Gastroesophageal sphincter (tissue), 4 donors: ENCODE measurements at regions not wholly inside any gene's neighbourhood (a gene's known extent, or its start where the extent isn't known, plus 50 kb on each side); places are given as distances from the start of the nearest gene placed in this dataset.

ENCODE experiments used
- ATAC-seq: fragments of 150-250 bp; one replicate; pipeline ENCODE4 v1.9.1; 2016; ENCODE audit warnings: mild to moderate bottlenecking, moderate library complexity
- H3K27ac ChIP-seq, 4 donors: fragments of 200-600 bp; sonication (generic) in 3 of 4; 1 replicate in 3 of 4; 2 replicates in 1 of 4; pipeline ENCODE4 v1.5.1; 2016 to 2019
- H3K27me3 ChIP-seq: fragments of 200-600 bp; sonication (generic); one replicate; pipeline ENCODE4 v1.5.1; 2019
- H3K36me3 ChIP-seq, 2 donors: fragments of 200-600 bp; sonication (generic); one replicate each; pipeline ENCODE4 v1.5.1; 2019; ENCODE audit warnings: control low read depth in 1 of 2
- H3K4me1 ChIP-seq, 3 donors: fragments of 200-600 bp; sonication (generic); 1 replicate in 2 of 3; 2 replicates in 1 of 3; pipeline ENCODE4 v1.5.1; 2016 to 2019; ENCODE audit warnings: control low read depth in 2 of 3
- H3K4me3 ChIP-seq, 2 donors: fragments of 200-600 bp; sonication (generic); one replicate each; pipeline ENCODE4 v1.5.1; 2019; ENCODE audit warnings: mild to moderate bottlenecking in 1 of 2, moderate library complexity in 1 of 2
- H3K9me3 ChIP-seq, 3 donors: fragments of 200-600 bp; sonication (generic); one replicate each; pipeline ENCODE4 v1.5.1; 2017 to 2019; ENCODE audit warnings: control low read depth in 2 of 3
- EP300 ChIP-seq: sonication (generic); formaldehyde crosslinking; IDR thresholded peaks from one replicate; pipeline ENCODE4 v1.6.1; 2017; ENCODE audit warnings: antibody characterized with exemption, mild to moderate bottlenecking
- POLR2A ChIP-seq, 2 donors: fragments of 450-650 bp; IDR thresholded peaks; one replicate each; pipeline ENCODE4 v1.6.1; 2017; ENCODE audit warnings: antibody characterized with exemption in 2 of 2, mild to moderate bottlenecking in 2 of 2, moderate library complexity in 1 of 2
- POLR2AphosphoS5 ChIP-seq: sonication (generic); formaldehyde crosslinking; IDR thresholded peaks from one replicate; pipeline ENCODE4 v1.6.1; 2017; ENCODE audit warnings: antibody characterized with exemption
- WGBS, 2 donors: methylation state at CpG; one replicate each; pipeline ENCODE4 v1.1.5; 2018; ENCODE audit warnings: low coverage in 1 of 2; 5-methylcytosine and 5-hydroxymethylcytosine counted together
- TF ChIP-seq, protein P1 (sequence below), 4 experiments: fragments of 200-600 bp in 2 of 4; fragments of 450-650 bp in 2 of 4; sonication (generic) in 1 of 4; IDR thresholded peaks; one replicate each; pipeline ENCODE4 v1.5.1; 2017 to 2019; ENCODE audit warnings: antibody characterized with exemption in 4 of 4, mild to moderate bottlenecking in 2 of 4, moderate library complexity in 2 of 4

DNA sequence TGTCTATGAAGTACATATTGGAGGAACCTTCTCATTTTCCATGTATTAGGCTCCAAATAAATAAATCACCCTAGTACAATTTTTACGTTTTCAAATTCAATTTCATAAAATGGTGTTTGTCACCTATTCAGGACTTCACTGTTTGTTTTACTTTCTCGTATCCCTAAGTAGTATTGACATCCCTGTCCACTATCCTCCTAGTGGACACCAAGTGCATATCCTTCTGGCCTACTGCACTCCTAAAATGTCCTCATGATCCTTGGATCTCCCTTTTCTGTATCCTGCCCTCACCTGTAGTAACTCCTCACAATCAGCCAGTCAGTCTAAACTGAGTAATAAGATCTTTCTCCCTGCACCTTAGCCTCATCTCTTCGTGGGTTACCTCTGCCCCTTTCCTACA, 539.9 kb downstream of the DMRTA1 start:
- WGBS, 2 donors = 78 to 89% methylated on average over 3 of the region's 3 CpGs
- Histone ChIP-seq H3K9me3 (no peaks in the 10 kb centered on the region), H3K4me3 (no peak overlapping the region), H3K27me3 (no peaks in the 10 kb centered on the region), H3K27ac (no peak overlapping the region), H3K4me1 (no peaks in the 10 kb centered on the region), H3K36me3 (no peaks in the 10 kb centered on the region)
- no peak for TF ChIP-seq EP300
- TF ChIP-seq, protein P1, sequence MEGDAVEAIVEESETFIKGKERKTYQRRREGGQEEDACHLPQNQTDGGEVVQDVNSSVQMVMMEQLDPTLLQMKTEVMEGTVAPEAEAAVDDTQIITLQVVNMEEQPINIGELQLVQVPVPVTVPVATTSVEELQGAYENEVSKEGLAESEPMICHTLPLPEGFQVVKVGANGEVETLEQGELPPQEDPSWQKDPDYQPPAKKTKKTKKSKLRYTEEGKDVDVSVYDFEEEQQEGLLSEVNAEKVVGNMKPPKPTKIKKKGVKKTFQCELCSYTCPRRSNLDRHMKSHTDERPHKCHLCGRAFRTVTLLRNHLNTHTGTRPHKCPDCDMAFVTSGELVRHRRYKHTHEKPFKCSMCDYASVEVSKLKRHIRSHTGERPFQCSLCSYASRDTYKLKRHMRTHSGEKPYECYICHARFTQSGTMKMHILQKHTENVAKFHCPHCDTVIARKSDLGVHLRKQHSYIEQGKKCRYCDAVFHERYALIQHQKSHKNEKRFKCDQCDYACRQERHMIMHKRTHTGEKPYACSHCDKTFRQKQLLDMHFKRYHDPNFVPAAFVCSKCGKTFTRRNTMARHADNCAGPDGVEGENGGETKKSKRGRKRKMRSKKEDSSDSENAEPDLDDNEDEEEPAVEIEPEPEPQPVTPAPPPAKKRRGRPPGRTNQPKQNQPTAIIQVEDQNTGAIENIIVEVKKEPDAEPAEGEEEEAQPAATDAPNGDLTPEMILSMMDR (IDR thresholded peaks at IDR 0.05) = no peak
- TF ChIP-seq POLR2AphosphoS5 = no peak
- TF ChIP-seq POLR2A (IDR thresholded peaks at IDR 0.05) = no peak
- ATAC-seq = no peak

DNA sequence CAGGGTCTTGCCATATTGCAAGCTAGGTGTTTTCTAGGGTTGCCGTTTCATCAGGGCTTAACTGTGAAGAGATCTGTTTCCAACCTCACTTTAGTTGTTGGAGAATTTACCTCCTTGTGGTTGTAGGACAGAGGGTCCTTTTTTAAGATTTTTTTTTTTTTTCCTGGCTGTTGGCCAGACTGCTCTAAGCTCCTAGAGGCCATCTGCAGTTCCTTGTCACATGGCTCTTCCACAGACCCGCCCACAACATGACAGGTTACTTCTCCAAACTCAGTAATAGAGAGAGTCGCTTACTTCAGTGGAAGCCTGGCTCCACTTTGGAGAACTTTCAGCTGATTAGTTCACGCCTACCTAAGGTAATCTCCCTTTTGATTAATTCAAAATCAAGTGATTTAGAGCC, 543.7 kb downstream of the DMRTA1 start:
- WGBS, 2 donors = 82 to 93% methylated on average over 3 to 4 of the region's 4 CpGs
- no peak for ATAC-seq
- H3K9me3 ChIP-seq = no peaks in the 10 kb centered on the region
- H3K4me3 ChIP-seq = no peak overlapping the region
- TF ChIP-seq POLR2AphosphoS5 (no peak), POLR2A (IDR thresholded peaks at IDR 0.05) (no peak), EP300 (no peak)
- H3K27me3 ChIP-seq = no peaks in the 10 kb centered on the region
- no peaks in the 10 kb centered on the region for H3K36me3 ChIP-seq
- no peak overlapping the region for H3K27ac ChIP-seq
- no peaks in the 10 kb centered on the region for H3K4me1 ChIP-seq

DNA sequence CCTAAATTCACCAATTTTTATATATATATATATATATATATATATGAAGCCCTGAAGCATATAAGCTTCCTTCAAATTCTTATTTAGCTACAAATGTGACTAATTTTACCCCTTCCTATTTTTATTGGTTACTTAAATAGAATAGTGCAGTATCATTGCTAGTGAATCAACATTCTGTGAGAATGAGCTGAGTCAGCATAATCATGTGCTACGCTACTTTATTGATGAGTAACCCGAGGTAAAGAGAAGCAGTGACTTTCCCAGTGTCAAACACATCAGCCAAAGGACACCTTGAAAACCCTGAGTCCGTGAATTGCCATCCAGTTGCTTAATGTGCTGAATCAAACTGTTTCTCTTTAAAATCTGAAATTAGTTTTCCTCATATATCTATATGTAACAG, 546.2 kb downstream of the DMRTA1 start:
- no peak overlapping the region for H3K27ac ChIP-seq

GRCh38 chr9:22997923-22998322, 551.3 kb downstream of the DMRTA1 start:
- Histone ChIP-seq H3K27me3 (no peaks in the 10 kb centered on the region), H3K4me1 (no peaks in the 10 kb centered on the region), H3K36me3 (no peaks in the 10 kb centered on the region), H3K9me3 (peaks cover 0 to 27% (median 0%) of the 10 kb centered on the region in 3 donors), H3K27ac (no peak overlapping the region), H3K4me3 (no peak overlapping the region)
- TF ChIP-seq POLR2AphosphoS5 = no peak
- TF ChIP-seq, protein P1 (IDR thresholded peaks at IDR 0.05) = no peak
- no peak for TF ChIP-seq EP300
- TF ChIP-seq POLR2A (IDR thresholded peaks at IDR 0.05) = no peak
- ATAC-seq = no peak
- WGBS, 2 donors = 90 to 97% methylated on average over 2 to 4 of the region's 4 CpGs

More for the DNA sequence above, 546.2 kb downstream of the DMRTA1 start:
- Histone ChIP-seq H3K27me3 (no peaks in the 10 kb centered on the region), H3K36me3 (no peaks in the 10 kb centered on the region), H3K4me3 (no peak overlapping the region), H3K4me1 (no peaks in the 10 kb centered on the region), H3K9me3 (peaks cover 0 to 15% (median 0%) of the 10 kb centered on the region in 3 donors)
- TF ChIP-seq POLR2A (IDR thresholded peaks at IDR 0.05) (no peak), POLR2AphosphoS5 (no peak), EP300 (no peak)
- TF ChIP-seq, protein P1 (IDR thresholded peaks at IDR 0.05) = no peak
- ATAC-seq = no peak
- 68 to 80% methylated on average over 3 of the region's 3 CpGs for WGBS, 2 donors

DNA sequence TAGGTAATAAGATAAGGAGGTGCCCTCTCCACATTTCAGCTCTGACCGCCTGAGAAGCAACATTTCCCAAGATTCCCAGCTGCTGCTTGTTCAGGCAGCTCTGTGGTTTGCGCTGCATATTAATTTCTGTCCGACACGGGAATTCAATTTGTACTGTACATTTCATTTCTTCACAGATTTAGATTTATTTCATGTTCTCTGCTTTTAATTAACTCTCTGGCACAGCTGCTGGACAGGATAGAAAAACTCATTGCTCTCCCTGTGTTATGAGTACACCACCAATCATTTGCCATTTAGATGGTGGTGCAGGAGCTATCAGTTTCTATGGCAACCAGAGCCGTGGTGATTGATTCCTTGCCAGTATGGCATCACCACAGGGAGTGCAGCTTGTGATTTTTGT, 558.5 kb downstream of the DMRTA1 start:
- Histone ChIP-seq H3K27ac (no peak overlapping the region), H3K4me3 (no peak overlapping the region), H3K36me3 (no peaks in the 10 kb centered on the region), H3K9me3 (no peaks in the 10 kb centered on the region), H3K4me1 (no peaks in the 10 kb centered on the region), H3K27me3 (no peaks in the 10 kb centered on the region)
- 35 to 57% methylated on average over 4 to 5 of the region's 5 CpGs for WGBS, 2 donors
- no peak for ATAC-seq
- TF ChIP-seq POLR2AphosphoS5 (no peak), POLR2A (IDR thresholded peaks at IDR 0.05) (no peak), EP300 (no peak)
- TF ChIP-seq, protein P1 (IDR thresholded peaks at IDR 0.05) = no peak
